DMS153 treated with DMSO at 0.1 percent for 48 hours (cell line): ENCODE measurements at regions not wholly inside any gene's neighbourhood (a gene's known extent, or its start where the extent isn't known, plus 50 kb on each side); places are given as distances from the start of the nearest gene placed in this dataset.

ENCODE experiments used
- DNase-seq: peaks from one replicate; lab custom pipeline; 2025; ENCODE audit not compliant: unreplicated experiment; lab: John Stamatoyannopoulos, UW

GRCh38 chr21:23394458-23394857 lies 2212.8 kb downstream of the MRPL39 start:
- no peak for DNase-seq

DNA sequence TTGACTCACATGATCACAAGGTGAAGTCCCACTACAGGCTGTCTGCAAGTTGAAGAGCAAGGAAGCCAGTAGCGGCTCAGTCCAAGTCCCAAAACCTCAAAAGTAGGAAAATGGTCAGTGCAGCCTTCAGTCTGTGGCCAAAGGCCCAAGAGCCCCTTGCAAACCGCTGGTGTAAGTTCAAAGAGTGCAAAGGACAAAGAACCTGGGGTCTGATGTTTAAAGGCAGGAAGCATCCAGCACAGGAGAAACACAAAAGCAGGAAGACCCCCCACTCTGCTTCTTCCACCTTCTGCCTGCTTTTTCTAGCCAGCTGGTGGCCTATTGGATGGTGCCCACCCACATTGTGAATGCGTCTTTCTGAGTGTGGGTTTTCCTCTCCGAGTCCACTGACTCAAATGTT lies 2222.6 kb downstream of the MRPL39 start:
- DNase-seq, result no peak

DNA sequence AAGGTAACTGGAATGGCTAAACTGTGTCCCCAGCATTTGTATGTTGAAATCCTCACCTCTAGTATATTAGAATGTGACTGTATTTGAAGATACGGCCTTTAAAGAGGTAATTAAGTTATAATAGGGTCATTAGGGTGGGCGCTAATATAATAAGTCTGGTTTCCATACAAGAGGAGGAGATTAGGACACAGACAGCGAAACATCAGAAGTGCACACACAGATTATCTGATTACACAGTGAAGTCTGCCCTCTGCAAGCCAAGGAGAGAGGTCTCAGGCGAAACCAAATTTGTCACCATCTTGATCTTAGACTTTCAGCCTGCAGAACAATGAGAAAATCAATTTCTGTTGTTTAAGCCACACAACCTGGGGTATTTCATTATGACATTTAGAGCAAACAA lies 2233.1 kb downstream of the MRPL39 start:
- no peak for DNase-seq

GRCh38 chr21:23356905-23357304 lies 2250.4 kb downstream of the MRPL39 start:
- DNase-seq, result no peak

DNA sequence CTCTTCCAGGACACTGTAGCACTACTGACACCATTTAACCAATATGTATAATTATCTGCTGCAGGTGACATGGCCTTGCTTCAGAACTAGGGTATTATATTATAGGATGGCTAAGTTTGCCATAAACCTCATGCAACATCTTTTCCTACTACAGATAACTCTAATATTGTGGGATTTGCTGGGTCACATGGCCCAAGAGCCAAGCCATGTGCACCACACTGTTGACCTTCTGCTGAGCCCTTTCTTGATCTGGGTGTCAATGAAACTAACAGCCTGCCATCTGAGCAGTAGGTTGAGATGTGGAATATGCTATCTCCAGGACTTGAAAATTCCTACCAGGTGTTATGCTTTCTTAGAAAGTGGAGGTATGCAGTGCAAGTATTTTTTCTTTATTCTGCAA lies 2291.1 kb downstream of the MRPL39 start:
- DNase-seq, result no peak

GRCh38 chr21:23308741-23309140 lies 2298.5 kb downstream of the MRPL39 start:
- no peak for DNase-seq

- no peak for DNase-seq
Observed at GRCh38 chr21:23307065-23307464, 2300.2 kb downstream of the MRPL39 start.

- no peak for DNase-seq
Observed at GRCh38 chr21:23292292-23292691, 2294.1 kb downstream of the NCAM2 start.

GRCh38 chr21:23281917-23282316 lies 2283.7 kb downstream of the NCAM2 start:
- no peak for DNase-seq

- no peak for DNase-seq
Observed at GRCh38 chr21:23249760-23250159, 2251.6 kb downstream of the NCAM2 start.

DNA sequence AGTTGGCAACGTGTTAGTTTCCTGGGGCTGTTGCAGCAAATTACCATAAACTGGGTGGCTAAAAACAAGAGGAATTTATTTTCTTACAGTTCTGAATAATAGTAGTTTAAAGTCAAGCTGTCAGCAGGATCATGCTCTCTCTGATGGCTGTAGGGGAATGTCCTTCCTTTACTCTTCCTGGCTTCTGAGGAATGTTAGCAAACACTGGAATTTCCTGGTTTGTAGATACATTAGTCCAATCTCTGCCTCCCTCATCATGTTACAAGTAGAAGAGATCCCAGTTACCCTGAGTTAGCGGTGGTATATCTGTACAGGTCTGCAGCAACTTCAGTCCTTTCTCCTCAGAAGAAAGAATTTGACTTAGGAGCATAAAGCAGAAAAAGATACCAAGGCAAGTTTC lies 2249.1 kb downstream of the NCAM2 start:
- DNase-seq, result no peak

DNA sequence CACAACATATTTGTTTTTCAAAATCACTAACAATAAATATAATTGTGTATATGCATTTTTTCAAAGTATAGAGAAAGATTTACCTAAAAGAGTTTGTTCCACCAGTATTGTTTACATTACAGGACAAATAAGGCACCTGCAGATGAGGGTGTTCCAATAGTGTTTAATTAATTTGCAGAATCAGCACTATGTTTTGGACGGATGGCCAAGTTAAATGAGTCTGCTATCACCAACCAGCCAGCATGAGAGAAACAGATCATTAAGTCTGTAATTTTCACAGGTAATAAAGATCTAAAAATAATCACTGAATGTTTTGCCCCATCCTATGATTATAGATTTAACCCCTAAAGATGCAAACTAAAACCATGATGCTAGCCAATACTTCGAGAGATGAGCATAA lies 2247.0 kb downstream of the NCAM2 start:
- DNase-seq, result no peak

GRCh38 chr21:23223882-23224281 lies 2225.7 kb downstream of the NCAM2 start:
- DNase-seq, result no peak

- DNase-seq, result no peak
Observed at GRCh38 chr21:23218667-23219066, 2220.5 kb downstream of the NCAM2 start.

GRCh38 chr21:23217597-23217996 lies 2219.4 kb downstream of the NCAM2 start:
- DNase-seq, result no peak

DNA sequence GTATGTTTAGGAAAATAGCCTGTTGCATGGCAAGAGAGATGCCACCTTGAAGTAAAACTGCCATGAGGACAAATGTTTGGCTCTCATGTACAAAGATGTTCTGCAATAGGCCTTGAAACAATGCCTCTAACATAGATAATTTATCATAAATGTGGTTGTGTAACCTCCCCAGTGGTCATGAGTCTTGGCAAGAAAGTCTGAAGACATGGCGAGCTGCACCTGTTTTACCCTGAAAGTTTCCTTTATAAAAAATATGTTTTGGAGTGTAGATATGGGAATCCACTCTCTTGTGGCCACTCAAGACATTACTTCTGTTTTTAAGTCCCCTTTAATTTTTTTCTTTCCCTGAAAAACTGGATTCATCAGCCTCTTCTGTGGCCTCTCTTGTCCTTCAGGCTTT lies 2217.1 kb downstream of the NCAM2 start:
- DNase-seq, result no peak
